ENCODE measurements at regions not wholly inside any gene's neighbourhood (a gene's known extent, or its start where the extent isn't known, plus 50 kb on each side); places are given as distances from the start of the nearest gene placed in this dataset.

DNA sequence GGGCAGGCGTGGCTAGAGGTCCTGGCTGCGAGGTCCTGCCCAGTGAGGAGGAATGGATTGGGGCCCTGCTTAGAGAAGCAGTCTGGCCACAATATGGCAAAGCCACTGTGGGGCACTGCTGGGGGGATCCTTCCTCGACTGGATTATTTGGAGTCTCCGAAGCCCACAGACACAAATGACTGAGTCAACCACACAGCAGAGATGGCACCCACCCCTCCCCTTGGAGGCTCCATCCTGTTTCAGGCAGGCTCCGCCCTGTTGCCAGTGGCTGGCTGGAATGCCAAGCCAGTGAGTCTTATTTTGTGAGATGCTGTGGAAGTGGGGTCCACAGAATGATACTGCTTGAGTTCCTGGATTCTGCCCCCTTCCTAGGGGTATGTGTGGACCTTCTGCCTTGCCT, 363.9 kb downstream of the PPP1R2C start:
- Histone ChIP-seq H3K4me3 (no peak overlapping the region), H3K36me3 (ENCODE audit: low read depth) (no peaks in the 10 kb centered on the region), H3K4me1 (ENCODE audit: low read depth) (no peaks in the 10 kb centered on the region), H3K9me3 (no peaks in the 10 kb centered on the region)
- TF ChIP-seq CTCF (IDR thresholded peaks at IDR 0.05): no peak
- DNase-seq (no peak), ATAC-seq (no peak)
- intact Hi-C loops (cut with DNase I, micrococcal nuclease): no loop called here

GRCh38 chrX:42399632-42400024, 378.3 kb downstream of the PPP1R2C start:
- ATAC-seq (no peak), DNase-seq (no peak)
- no peaks in the 10 kb centered on the region for H3K4me1 ChIP-seq (ENCODE audit: low read depth)
- H3K36me3 ChIP-seq (ENCODE audit: low read depth): no peaks in the 10 kb centered on the region
- TF ChIP-seq CTCF (IDR thresholded peaks at IDR 0.05): no peak
- H3K4me3 ChIP-seq: no peak overlapping the region
- intact Hi-C loops (cut with DNase I, micrococcal nuclease): no loop called here
- no peaks in the 10 kb centered on the region for H3K9me3 ChIP-seq

DNA sequence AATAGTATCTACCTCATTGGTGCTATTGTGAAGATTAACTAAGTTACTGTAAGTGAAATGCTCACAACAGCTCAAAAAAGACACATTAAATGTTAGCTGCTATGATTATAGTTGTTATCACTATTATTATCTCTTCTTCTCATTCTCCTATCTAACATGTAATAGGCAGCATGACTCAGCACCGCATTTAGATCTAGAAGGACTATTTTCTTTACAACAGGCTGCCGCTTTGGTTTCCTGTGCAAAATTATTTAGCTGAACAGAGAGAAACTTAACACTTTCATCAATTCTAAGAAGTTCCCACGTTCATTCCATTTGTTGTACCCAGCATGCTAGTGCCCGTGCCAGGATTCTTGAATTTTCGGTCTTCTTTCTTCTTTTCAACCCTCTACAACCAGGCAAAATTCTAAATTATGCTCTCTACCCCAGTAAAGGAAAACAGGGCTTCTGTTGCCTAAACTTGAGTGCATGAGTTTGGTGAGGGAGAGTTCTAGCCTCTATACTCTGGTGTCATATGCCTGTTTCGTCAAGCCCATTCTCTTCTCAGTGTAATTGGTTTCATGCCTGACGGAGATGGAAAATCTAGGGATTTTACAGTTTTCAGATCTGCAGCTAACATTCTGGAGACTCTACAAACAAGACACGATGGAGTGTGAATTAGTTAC, 378.9 kb downstream of the PPP1R2C start:
- DNase-seq (peak in 1 of 3 donors; percentile 12), ATAC-seq (no peak)
- no peak for TF ChIP-seq CTCF (IDR thresholded peaks at IDR 0.05)
- H3K9me3 ChIP-seq: no peaks in the 10 kb centered on the region
- H3K36me3 ChIP-seq (ENCODE audit: low read depth): no peaks in the 10 kb centered on the region
- no peak overlapping the region for H3K4me3 ChIP-seq
- intact Hi-C loops (cut with DNase I, micrococcal nuclease): no loop called here
- no peaks in the 10 kb centered on the region for H3K4me1 ChIP-seq (ENCODE audit: low read depth)

DNA sequence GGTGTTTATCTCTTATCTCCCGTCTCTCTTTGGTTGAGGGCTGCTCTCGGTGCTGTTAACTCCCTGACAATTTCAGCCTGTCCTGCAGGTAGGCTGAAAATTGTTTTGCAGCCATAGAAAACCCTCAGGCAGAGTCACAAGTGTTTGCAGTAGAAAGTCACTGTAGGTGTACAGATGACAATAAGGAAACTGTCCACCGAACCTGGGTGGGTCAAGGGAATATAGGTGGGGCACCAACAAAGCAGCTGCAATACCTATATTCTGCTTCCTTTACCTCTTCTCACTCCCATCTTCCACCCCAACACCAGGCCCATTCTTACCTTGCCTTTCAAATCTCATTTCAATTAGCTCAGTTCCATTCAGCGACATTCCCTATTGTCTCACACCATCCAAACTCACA, 381.8 kb downstream of the PPP1R2C start:
- ATAC-seq (peak; percentile 84), DNase-seq (peak in 1 of 3 donors; percentile 40)
- Histone ChIP-seq H3K4me3 (no peak overlapping the region), H3K9me3 (no peaks in the 10 kb centered on the region), H3K36me3 (ENCODE audit: low read depth) (no peaks in the 10 kb centered on the region), H3K4me1 (ENCODE audit: low read depth) (no peaks in the 10 kb centered on the region)
- TF ChIP-seq CTCF (IDR thresholded peaks at IDR 0.05): no peak
- intact Hi-C loops (cut with DNase I, micrococcal nuclease): no loop called here

DNA sequence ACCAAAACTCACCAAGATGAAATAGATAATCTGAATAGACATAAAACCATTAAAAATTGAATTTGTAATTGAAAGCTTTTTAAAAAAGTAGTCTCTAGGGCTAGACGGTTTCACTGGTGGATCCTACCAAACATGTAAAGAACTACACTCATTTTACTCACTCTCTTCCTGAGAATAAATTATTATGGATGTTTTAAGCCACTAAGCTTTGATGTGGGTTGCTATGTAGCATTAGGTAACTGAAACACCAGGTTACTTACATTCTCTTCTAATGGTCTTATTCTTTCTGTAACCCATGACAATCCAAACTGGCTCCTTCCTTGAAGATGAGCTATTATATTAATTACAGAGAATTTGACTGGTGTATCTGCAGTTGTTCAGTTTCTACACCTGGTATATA, 385.1 kb downstream of the PPP1R2C start:
- no peak for TF ChIP-seq CTCF (IDR thresholded peaks at IDR 0.05)
- DNase-seq: no peak
- Histone ChIP-seq H3K9me3 (no peaks in the 10 kb centered on the region), H3K36me3 (ENCODE audit: low read depth) (no peaks in the 10 kb centered on the region), H3K4me1 (ENCODE audit: low read depth) (no peaks in the 10 kb centered on the region), H3K4me3 (no peak overlapping the region)
- intact Hi-C loops (cut with DNase I, micrococcal nuclease): no loop called here
- no peak for ATAC-seq

GRCh38 chrX:42386681-42387080, 391.3 kb downstream of the PPP1R2C start:
- no peaks in the 10 kb centered on the region for H3K9me3 ChIP-seq
- intact Hi-C loops (cut with DNase I, micrococcal nuclease): no loop called here
- no peak for DNase-seq
- no peak for TF ChIP-seq CTCF (IDR thresholded peaks at IDR 0.05)
- H3K4me3 ChIP-seq: no peak overlapping the region
- H3K4me1 ChIP-seq (ENCODE audit: low read depth): no peaks in the 10 kb centered on the region
- no peak for ATAC-seq
- no peaks in the 10 kb centered on the region for H3K36me3 ChIP-seq (ENCODE audit: low read depth)

Measured in mucosa of descending colon (tissue), 3 donors.